Astrocyte of the cerebellum (primary cell): ENCODE measurements at regions not wholly inside any gene's neighbourhood (a gene's known extent, or its start where the extent isn't known, plus 50 kb on each side); places are given as distances from the start of the nearest gene placed in this dataset.

ENCODE experiments used
- DNase-seq: peaks from one replicate; pipeline ENCODE4 v3.0.0-alpha.2; 2011; ENCODE audit warnings: low read depth
- H3K4me3 ChIP-seq: 2 replicates; pipeline ENCODE4 v1.5.1; 2011; ENCODE audit warnings: mild to moderate bottlenecking, low read depth, low read length, moderate library complexity
- in situ Hi-C: cut with HindIII; loops from 2 replicates; pipeline ENCODE4 v1.10.0; 2017; ENCODE audit warnings: low sequenced_read_pairs
- TF ChIP-seq, protein P1 (sequence below): IDR thresholded peaks from 2 replicates; pipeline ENCODE4 v1.5.1; 2012; ENCODE audit warnings: low read length, low read depth, moderate library complexity, mild to moderate bottlenecking; ENCODE audit errors: missing control alignments

DNA sequence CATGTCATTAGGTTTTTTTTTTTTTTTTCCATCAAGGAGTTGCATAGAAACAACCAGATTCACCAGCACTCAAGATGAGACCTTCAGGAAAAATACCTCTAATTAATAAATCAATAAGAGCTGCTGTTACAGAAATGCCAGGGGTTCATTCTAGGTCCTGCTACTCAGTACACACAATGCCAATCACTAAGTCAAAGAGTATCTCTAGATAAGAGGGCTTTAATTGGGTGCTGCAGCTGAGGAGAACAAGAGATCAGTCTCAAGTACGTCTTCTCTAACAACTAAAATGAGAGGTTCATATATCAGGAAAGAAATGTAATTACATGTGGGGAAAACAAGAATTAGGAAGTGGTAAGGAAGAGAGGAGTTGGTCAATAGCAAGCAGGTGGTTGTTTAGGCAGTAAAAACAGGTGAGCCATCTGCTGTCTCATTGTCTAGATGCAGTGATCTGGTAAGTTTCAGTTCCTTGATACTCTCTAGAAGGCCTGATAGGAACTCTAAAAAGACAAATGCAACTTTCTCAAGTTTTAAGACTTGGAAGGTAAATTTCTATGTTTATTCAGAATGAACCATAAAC lies 272.9 kb upstream of the ZWINT start:
- no peak overlapping the region for H3K4me3 ChIP-seq
- in situ Hi-C loops = no loop called here
- DNase-seq = no peak
- TF ChIP-seq, protein P1, sequence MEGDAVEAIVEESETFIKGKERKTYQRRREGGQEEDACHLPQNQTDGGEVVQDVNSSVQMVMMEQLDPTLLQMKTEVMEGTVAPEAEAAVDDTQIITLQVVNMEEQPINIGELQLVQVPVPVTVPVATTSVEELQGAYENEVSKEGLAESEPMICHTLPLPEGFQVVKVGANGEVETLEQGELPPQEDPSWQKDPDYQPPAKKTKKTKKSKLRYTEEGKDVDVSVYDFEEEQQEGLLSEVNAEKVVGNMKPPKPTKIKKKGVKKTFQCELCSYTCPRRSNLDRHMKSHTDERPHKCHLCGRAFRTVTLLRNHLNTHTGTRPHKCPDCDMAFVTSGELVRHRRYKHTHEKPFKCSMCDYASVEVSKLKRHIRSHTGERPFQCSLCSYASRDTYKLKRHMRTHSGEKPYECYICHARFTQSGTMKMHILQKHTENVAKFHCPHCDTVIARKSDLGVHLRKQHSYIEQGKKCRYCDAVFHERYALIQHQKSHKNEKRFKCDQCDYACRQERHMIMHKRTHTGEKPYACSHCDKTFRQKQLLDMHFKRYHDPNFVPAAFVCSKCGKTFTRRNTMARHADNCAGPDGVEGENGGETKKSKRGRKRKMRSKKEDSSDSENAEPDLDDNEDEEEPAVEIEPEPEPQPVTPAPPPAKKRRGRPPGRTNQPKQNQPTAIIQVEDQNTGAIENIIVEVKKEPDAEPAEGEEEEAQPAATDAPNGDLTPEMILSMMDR = no peak

DNA sequence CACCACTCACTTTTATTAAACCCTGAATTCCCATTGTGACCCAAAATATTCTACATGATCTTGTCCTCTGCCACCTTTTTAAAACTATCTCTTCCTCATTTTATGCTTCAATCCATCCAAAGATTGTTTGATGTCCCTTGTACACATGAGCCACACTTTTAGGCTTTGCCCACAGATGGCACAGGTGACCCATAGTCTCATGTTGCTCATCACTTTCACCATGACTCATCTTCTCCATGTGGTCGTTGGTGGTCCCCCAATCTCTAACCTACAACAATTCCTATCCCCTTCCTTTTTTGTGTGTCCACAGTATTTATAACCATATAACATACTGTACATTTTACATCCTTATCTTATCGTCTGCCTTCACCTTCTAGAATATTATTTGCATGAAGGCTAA lies 271.5 kb upstream of the ZWINT start:
- in situ Hi-C loops = no loop called here
- TF ChIP-seq, protein P1 = no peak
- H3K4me3 ChIP-seq = no peak overlapping the region
- DNase-seq = no peak

DNA sequence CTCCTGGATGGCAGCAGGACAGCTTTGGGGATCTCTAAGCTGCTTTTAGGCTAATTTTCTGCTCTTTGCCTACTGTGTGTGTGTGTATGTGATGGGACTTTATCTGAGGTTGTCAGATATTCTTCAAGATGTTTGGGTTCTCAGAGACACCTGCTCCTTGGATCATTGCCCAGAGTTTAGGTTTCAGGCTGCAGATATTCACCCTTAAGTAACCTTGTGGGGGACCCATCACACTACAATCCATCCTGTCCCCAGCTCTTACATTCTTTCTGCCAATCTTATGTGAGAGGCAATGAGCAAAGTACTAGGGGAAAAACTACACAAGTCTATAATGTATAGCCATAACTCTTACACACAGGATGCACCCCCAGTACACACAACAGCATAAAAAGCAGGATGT lies 263.0 kb upstream of the ZWINT start:
- H3K4me3 ChIP-seq = no peak overlapping the region
- in situ Hi-C loops = no loop called here
- DNase-seq = no peak
- TF ChIP-seq, protein P1 = no peak

DNA sequence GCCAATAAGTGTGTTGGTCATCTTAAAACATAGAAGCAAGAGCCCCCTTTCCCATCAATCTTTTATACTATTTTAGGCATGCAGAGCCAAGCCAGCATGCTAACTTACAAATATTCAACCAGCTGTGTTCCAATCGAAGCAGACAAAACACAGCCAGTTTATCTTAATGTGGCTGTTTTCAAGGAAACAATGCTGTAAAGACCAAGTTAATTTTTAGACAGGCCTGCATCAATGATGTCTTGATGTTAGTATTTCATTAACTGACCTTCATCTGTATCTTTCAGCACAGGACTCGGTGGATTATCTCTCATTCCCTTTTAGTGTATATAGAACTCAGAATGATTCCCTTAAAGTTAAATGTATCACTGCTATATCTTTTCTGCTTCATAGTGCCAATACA lies 262.0 kb upstream of the ZWINT start:
- TF ChIP-seq, protein P1 = no peak
- in situ Hi-C loops = no loop called here
- no peak overlapping the region for H3K4me3 ChIP-seq
- DNase-seq = no peak

DNA sequence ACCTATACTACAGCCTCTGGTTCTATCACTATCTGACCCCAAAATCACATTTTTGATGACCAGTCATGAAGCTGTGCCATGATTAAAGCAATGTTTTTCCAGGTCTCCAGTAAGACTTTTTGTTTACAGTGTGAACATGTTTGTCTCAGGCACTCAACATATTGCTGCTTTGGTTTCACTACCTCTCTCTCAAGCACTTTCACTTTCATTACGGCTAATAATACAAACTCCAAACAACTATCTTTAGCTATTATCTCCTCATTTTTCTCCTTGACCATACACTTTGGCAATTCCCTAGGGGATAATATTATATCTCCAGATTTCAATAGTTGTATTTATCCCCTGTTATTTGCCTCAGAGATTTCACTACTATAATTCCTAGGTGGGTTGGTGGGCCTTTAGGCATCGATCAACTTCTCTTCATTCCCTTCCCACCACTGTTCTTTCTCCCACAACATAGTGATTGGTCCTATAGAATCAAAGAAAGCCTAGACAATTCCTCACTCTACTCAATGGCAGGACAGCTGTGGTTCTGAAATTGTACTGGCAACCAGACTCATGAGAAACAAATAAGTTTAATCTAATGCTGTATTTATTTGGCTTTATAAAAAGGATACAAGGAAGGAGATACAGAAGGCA lies 261.4 kb upstream of the ZWINT start:
- no peak for DNase-seq
- in situ Hi-C loops = no loop called here
- TF ChIP-seq, protein P1 = no peak
- H3K4me3 ChIP-seq = no peak overlapping the region

DNA sequence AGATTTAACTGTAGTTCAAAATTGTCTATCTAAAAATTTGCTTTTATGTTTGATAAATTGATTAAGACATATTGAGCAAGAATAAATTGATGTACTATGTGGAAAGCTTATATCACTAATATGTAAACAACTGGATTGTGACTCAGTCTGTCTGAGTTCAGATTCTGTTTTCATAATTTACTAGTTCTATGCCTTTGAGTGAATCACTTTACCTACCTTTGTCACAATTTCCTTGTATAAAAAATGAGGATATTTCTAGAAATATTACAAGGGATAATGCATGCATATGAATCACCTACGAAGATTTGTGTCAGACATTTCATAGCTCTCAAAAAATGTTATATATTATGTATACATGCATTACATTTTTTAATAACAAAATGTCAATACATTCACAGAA lies 245.1 kb upstream of the ZWINT start:
- no peak for DNase-seq
- H3K4me3 ChIP-seq = no peak overlapping the region
- in situ Hi-C loops = no loop called here
- TF ChIP-seq, protein P1 = no peak

DNA sequence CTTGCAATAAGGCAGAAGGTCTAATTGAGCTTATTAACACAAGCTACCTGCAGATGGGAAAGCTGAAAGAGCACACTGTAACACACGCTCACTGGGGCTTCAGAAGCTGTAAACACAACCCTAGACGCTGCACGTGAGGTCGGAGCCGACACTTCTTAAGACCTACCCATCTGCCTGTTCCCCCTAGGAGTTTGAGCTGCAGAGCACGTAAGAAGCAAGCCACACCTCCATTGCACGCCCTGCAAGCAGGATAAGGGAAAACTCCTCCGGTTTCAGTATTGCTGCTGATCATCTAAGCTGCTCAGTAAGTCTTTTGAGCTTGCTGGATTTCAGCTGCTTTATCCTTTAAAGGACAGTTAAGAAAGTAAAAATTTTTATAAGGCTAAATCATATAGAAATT lies 244.0 kb upstream of the ZWINT start:
- TF ChIP-seq, protein P1 = no peak
- in situ Hi-C loops = no loop called here
- H3K4me3 ChIP-seq = no peak overlapping the region
- DNase-seq = no peak
